Kidney epithelial cell (primary cell): ENCODE measurements at regions not wholly inside any gene's neighbourhood (a gene's known extent, or its start where the extent isn't known, plus 50 kb on each side); places are given as distances from the start of the nearest gene placed in this dataset.

Experiments used
- DNase-seq: peaks from one replicate; pipeline ENCODE4 v3.0.0-alpha.2; 2010; ENCODE audit warnings: low read depth
- H3K27me3 ChIP-seq: 2 replicates; pipeline ENCODE4 v1.6.0; 2011; ENCODE audit warnings: low read length; ENCODE audit not compliant: control insufficient read depth, insufficient read depth
- H3K36me3 ChIP-seq: 2 replicates; pipeline ENCODE4 v1.5.1; 2011; ENCODE audit warnings: low read length; ENCODE audit not compliant: control insufficient read depth, insufficient read depth
- H3K4me3 ChIP-seq: 2 replicates; pipeline ENCODE4 v1.5.1; 2011; ENCODE audit warnings: low read depth, mild to moderate bottlenecking, control low read depth, low read length
- TF ChIP-seq, protein P1 (sequence below): IDR thresholded peaks from 2 replicates; pipeline ENCODE4 v1.5.1; 2011; ENCODE audit warnings: mild to moderate bottlenecking, moderate library complexity, low read length, control low read depth, inconsistent platforms; ENCODE audit not compliant: insufficient read depth, poor library complexity, severe bottlenecking

DNA sequence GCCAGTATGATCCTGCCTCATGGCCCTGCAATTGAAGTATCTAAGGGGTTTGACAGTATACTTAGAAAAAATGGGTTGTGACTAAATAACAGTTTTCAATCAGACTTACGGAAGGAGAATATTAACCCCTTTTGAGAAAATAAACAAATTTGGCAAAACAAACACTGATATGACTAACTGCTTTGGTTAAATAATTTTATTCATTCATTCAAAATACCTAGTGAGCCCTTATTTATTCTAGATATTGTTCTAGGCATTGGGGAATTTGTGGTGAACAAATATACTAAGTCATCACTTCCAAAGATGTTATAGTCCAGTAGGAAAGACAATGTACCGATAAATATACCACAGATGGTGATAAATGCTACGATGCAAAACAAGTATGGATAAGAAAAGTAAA is 358.7 kb downstream of the TGFB2 start:
- Histone ChIP-seq H3K4me3 (no peak overlapping the region), H3K36me3 (no peaks in the 10 kb centered on the region), H3K27me3 (no peaks in the 10 kb centered on the region)
- DNase-seq = no peak
- TF ChIP-seq, protein P1, sequence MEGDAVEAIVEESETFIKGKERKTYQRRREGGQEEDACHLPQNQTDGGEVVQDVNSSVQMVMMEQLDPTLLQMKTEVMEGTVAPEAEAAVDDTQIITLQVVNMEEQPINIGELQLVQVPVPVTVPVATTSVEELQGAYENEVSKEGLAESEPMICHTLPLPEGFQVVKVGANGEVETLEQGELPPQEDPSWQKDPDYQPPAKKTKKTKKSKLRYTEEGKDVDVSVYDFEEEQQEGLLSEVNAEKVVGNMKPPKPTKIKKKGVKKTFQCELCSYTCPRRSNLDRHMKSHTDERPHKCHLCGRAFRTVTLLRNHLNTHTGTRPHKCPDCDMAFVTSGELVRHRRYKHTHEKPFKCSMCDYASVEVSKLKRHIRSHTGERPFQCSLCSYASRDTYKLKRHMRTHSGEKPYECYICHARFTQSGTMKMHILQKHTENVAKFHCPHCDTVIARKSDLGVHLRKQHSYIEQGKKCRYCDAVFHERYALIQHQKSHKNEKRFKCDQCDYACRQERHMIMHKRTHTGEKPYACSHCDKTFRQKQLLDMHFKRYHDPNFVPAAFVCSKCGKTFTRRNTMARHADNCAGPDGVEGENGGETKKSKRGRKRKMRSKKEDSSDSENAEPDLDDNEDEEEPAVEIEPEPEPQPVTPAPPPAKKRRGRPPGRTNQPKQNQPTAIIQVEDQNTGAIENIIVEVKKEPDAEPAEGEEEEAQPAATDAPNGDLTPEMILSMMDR = no peak

DNA sequence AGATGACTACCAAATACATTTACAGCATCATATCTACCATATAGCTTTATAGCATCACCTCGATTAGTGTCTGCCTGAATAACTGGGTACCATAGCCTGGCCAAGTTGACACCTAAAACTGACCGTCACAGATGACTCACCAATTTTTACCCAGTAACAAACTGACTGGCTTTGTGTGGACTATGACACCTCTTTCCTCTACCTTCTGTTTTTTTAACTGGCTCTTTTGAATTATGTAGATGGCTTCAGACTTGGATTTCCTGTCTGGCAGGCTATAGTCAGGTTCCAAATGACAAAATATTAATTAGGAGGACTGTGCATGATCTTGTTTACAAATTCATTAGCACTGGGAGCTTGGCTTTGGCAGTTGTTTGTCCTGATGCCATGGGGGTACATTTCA is 360.3 kb downstream of the TGFB2 start:
- Histone ChIP-seq H3K36me3 (no peaks in the 10 kb centered on the region), H3K27me3 (no peaks in the 10 kb centered on the region)
- peak; percentile 16 for DNase-seq

DNA sequence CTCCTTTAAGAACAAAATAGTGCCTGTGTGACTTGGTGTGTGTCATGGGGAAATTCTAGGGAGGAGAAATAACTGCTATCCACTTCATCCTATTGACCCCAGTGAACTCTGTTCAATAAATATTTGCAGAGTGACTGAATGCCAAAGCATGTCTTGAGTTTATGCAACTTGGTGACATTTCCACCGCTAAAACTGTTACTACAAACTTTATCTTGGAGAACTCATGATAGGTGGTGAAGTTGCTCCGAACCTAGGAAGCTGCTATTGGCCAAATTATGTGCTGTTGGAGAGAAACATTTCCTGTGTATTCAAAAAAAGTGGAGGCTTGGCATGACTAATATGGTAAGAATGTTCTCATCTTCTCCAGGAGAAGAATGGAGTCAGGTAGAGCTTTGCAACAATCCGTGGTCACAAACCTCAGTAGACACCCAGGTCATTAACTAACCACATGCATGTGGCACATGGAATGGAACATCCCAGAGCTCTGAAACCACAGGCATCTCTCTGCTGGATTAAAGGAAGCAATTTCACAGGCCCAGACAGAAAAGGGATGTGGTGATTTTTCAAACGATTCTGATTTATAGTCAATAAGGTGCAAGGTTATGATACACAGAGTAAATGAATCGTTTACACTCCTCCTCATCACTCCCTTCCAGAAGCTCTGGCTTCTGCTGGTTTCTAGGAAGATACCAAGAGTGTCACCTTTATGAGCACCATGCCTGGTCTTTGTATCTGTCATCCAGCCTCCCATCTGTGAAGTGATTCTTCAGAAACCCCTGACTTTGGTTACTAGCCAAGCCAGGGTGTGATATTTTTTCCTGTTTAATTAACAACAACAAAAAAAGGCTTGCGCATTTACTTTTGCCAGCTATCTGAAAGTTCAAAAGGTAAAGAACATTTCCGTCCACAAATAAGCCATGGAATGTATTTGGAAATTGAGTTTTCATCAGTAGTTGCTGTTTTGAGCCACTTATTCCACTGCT is 361.1 kb downstream of the TGFB2 start:
- Histone ChIP-seq H3K27me3 (no peaks in the 10 kb centered on the region), H3K36me3 (no peaks in the 10 kb centered on the region), H3K4me3 (no peak overlapping the region)
- TF ChIP-seq, protein P1 = no peak
- DNase-seq = peak; percentile 100

More for the DNA sequence above, 360.3 kb downstream of the TGFB2 start:
- no peak overlapping the region for H3K4me3 ChIP-seq
- TF ChIP-seq, protein P1 = no peak

DNA sequence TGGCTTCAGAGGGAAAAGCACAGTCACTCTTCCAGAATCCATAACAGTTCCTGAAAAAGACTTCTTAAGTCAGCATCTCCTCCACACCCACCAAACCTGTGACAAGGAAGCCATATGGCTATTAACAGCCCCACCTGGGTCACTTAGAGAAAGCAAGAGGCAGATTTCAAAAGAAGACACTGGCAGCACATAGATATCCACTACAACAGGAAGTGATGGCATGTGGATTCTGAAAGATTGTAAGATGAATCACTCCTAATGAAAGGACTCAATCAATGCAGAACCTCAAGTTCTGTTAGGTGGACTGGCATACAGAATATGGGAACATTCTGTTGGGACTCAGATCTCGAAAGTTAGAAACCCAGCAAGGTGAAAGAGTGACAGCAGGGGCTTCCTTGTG is 365.9 kb downstream of the TGFB2 start:
- DNase-seq = no peak
- Histone ChIP-seq H3K27me3 (no peaks in the 10 kb centered on the region), H3K4me3 (no peak overlapping the region), H3K36me3 (no peaks in the 10 kb centered on the region)
- TF ChIP-seq, protein P1 = no peak

DNA sequence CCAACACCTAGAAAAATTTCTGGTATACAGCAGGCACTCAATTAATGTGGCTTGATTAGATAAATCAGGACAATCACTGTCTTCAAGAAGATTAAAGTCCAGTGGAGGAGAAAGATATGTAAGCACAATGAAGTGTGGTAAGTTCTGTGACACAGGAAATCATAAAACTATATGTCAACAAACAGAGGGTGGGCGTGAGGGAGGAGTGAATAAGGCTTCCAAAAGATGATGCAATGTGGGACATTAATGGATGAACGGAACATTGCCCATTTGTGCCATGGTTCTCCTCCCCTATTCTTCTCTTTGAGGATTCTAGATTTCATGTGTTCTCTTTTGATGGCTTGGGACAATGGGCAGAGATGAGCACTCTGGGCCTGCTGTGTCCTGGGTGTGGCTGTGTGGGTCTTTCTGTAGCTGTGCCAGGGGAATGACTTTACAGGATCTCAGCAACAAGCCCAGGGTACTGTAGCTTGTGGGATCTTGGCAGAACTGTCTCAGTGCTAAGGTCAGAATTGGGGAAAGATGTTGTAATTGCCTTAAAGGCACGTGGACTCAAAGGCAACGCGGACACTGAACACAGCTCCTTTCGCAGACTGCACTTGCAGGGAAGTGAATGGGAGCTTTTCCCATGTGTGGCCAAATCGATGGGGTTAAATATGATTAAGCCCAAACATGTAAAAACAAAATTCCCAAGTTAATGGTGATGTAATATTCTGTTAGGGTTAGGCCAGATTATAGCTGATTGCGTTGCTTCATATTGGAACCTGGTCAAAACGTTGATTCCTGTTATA is 366.9 kb downstream of the TGFB2 start:
- Histone ChIP-seq H3K36me3 (no peaks in the 10 kb centered on the region), H3K4me3 (no peak overlapping the region), H3K27me3 (no peaks in the 10 kb centered on the region)
- TF ChIP-seq, protein P1 = no peak
- DNase-seq = no peak
